K562 (cell line): ENCODE measurements at regions not wholly inside any gene's neighbourhood (a gene's known extent, or its start where the extent isn't known, plus 50 kb on each side); places are given as distances from the start of the nearest gene placed in this dataset.
A peak's percentile ranks its signal among the peaks of the same experiment; 100 is the strongest.

Experiments
- ASH1L ChIP-seq: fragments of 450-650 bp; IDR thresholded peaks from 2 replicates; pipeline ENCODE4 v1.6.1; 2018; ENCODE audit warnings: borderline replicate concordance, mild to moderate bottlenecking, low read depth; ENCODE audit not compliant: partially characterized antibody
- ATF3 ChIP-seq, 2 experiments: fragments of 450-650 bp in 1 of 2; sonication (generic) in 1 of 2; formaldehyde crosslinking in 1 of 2; IDR thresholded peaks in 1 of 2; conservative IDR thresholded peaks in 1 of 2; 2 replicates each; pipeline versions ENCODE4 v1.6.1 to v1.8.1; 2016 to 2023; ENCODE audit warnings: mild to moderate bottlenecking in 2 of 2, moderate library complexity in 2 of 2, inconsistent platforms in 1 of 2, missing genetic modification reagents in 1 of 2
- BRF1 ChIP-seq: IDR thresholded peaks from 3 replicates; pipeline ENCODE4 v1.6.1; 2011; ENCODE audit warnings: borderline replicate concordance, mild to moderate bottlenecking; ENCODE audit not compliant: insufficient read length; ENCODE audit errors: extremely low read depth
- GMEB1 ChIP-seq: fragments of 250-450 bp; sonication (Bioruptor Pico); IDR thresholded peaks from 2 replicates; pipeline ENCODE4 v1.4.0; 2020; ENCODE audit warnings: mild to moderate bottlenecking
- HDAC2 ChIP-seq: fragments of 450-650 bp; IDR thresholded peaks from 2 replicates; pipeline ENCODE4 v1.6.1; 2016; ENCODE audit warnings: mild to moderate bottlenecking
- HDAC3 ChIP-seq: fragments of 450-650 bp; IDR thresholded peaks from 2 replicates; pipeline ENCODE4 v1.6.1; 2018; ENCODE audit warnings: borderline replicate concordance, mild to moderate bottlenecking, moderate library complexity; ENCODE audit not compliant: partially characterized antibody
- HDAC6 ChIP-seq: IDR thresholded peaks from 2 replicates; pipeline ENCODE4 v1.6.1; 2012; ENCODE audit warnings: low read depth, mild to moderate bottlenecking, control low read depth, inconsistent platforms, low read length, moderate library complexity
- JUNB ChIP-seq: fragments of 450-650 bp; formaldehyde crosslinking; conservative IDR thresholded peaks from 2 replicates; pipeline ENCODE4 v1.4.0; 2020; ENCODE audit warnings: mild to moderate bottlenecking
- MEIS2 ChIP-seq: fragments of 450-650 bp; IDR thresholded peaks from 2 replicates; pipeline ENCODE4 v1.6.1; 2014; ENCODE audit warnings: mild to moderate bottlenecking; ENCODE audit not compliant: partially characterized antibody
- MTA1 ChIP-seq: fragments of 450-650 bp; IDR thresholded peaks from 2 replicates; pipeline ENCODE4 v1.6.1; 2017; ENCODE audit warnings: borderline replicate concordance
- PML ChIP-seq: IDR thresholded peaks from 2 replicates; pipeline ENCODE4 v1.6.1; 2012; ENCODE audit warnings: low read length, inconsistent platforms
- RBM15 ChIP-seq: fragments of 200-400 bp; formaldehyde crosslinking; IDR thresholded peaks from 2 replicates; pipeline ENCODE4 v1.6.1; 2018; ENCODE audit warnings: mild to moderate bottlenecking, low read length, moderate library complexity; ENCODE audit not compliant: insufficient read depth
- SMAD4 ChIP-seq: fragments of 250-450 bp; sonication (Bioruptor Pico); conservative IDR thresholded peaks from 2 replicates; pipeline ENCODE4 v1.8.0; 2021; ENCODE audit warnings: inconsistent platforms, mild to moderate bottlenecking, moderate library complexity
- SREBF2 ChIP-seq: sonication (generic); formaldehyde crosslinking; IDR thresholded peaks from 2 replicates; pipeline ENCODE4 v1.4.0; 2020; ENCODE audit warnings: mild to moderate bottlenecking, missing genetic modification reagents
- SRSF7 ChIP-seq: fragments of 200-400 bp; formaldehyde crosslinking; optimal IDR thresholded peaks from 2 replicates; pipeline ENCODE3; 2017; ENCODE audit warnings: mild to moderate bottlenecking, low read depth, low read length
- TCF3 ChIP-seq: sonication (generic); formaldehyde crosslinking; IDR thresholded peaks from 2 replicates; pipeline ENCODE4 v1.4.0; 2020; ENCODE audit warnings: mild to moderate bottlenecking, missing genetic modification reagents
- TEAD1 ChIP-seq, 2 experiments: fragments of 450-650 bp in 1 of 2; sonication (generic) in 1 of 2; formaldehyde crosslinking; IDR thresholded peaks; 2 replicates each; pipeline versions ENCODE4 v1.4.0 to v1.8.0; 2020 to 2022; ENCODE audit warnings: mild to moderate bottlenecking in 2 of 2, missing genetic modification reagents in 1 of 2
- YY1 ChIP-seq, 3 experiments: IDR thresholded peaks; 2 replicates each; pipeline ENCODE4 v1.6.1; 2011; ENCODE audit warnings: low read length in 2 of 3, mild to moderate bottlenecking in 2 of 3, moderate library complexity in 2 of 3, borderline replicate concordance in 1 of 3, control low read depth in 1 of 3, low read depth in 1 of 3; ENCODE audit not compliant: insufficient read depth in 3 of 3, insufficient replicate concordance in 2 of 3, control insufficient read depth in 1 of 3, insufficient read length in 1 of 3; ENCODE audit errors: extremely low read depth in 1 of 3
- ZBED1 ChIP-seq: IDR thresholded peaks from 2 replicates; pipeline ENCODE4 v1.6.1; 2014
- ZNF175 ChIP-seq: fragments of 200-800 bp; sonication (Bioruptor generic); IDR thresholded peaks from 2 replicates; pipeline ENCODE4 v1.6.1; 2016; ENCODE audit warnings: low read depth, mild to moderate bottlenecking, missing genetic modification characterization, missing compliant biosample characterization
- ZNF23 ChIP-seq: fragments of 250-450 bp; sonication (Bioruptor Pico); IDR thresholded peaks from 2 replicates; pipeline ENCODE4 v1.4.0; 2020; ENCODE audit warnings: mild to moderate bottlenecking
- ZNF518B ChIP-seq: fragments of 250-450 bp; sonication (Bioruptor Pico); IDR thresholded peaks from 2 replicates; pipeline ENCODE4 v1.5.0; 2021; ENCODE audit warnings: mild to moderate bottlenecking, moderate library complexity
- ZNF764 ChIP-seq: fragments of 250-450 bp; sonication (Bioruptor Pico); IDR thresholded peaks from 2 replicates; pipeline ENCODE4 v1.4.0; 2020; ENCODE audit warnings: low read depth, mild to moderate bottlenecking, moderate library complexity

GRCh38 chr13:50123862-50124535 is 108.8 kb downstream of the KCNRG start (continued):
- TF ChIP-seq ZBED1 (no peak), ZNF764 (CRISPR knock-in tag) (no peak), YY1 (IDR thresholded peaks at IDR 0.05; ENCODE audit: borderline replicate concordance in 1 of 3, control insufficient read depth in 1 of 3, extremely low read depth in 1 of 3, insufficient read depth in 3 of 3, insufficient read length in 1 of 3, insufficient replicate concordance in 2 of 3, low read depth in 1 of 3, low read length in 2 of 3) (no peak), GMEB1 (CRISPR knock-in tag) (no peak), RBM15 (no peak), ZNF23 (CRISPR knock-in tag) (no peak), SRSF7 (no peak), SREBF2 (no peak), ASH1L (no peak), SMAD4 (peak; percentile 78), HDAC3 (peak; percentile 10), PML (peak; percentile 52; the same call in 1 of the 2 replicates), MEIS2 (no peak), JUNB (CRISPR knock-in tag) (peak; percentile 97), TCF3 (CRISPR knock-in tag) (no peak), TEAD1 (CRISPR knock-in tag; IDR thresholded peaks at IDR 0.05) (peak in 1 of 2 experiments; percentile 75; a peak in 1 of 4 replicates), BRF1 (no peak), ZNF518B (CRISPR knock-in tag) (no peak), HDAC6 (no peak), ZNF175 (no peak), MTA1 (no peak), HDAC2 (no peak), ATF3 (IDR thresholded peaks at IDR 0.05) (peak; percentile 99), ATF3 (CRISPR knock-in tag; conservative IDR thresholded peaks at IDR 0.05) (peak; percentile 93)
